Prostate gland (tissue), 2 donors: ENCODE measurements at regions not wholly inside any gene's neighbourhood (a gene's known extent, or its start where the extent isn't known, plus 50 kb on each side); places are given as distances from the start of the nearest gene placed in this dataset.

Experiments
- POLR2A ChIP-seq: fragments of 450-650 bp; IDR thresholded peaks from one replicate; pipeline ENCODE4 v1.6.1; 2016; ENCODE audit warnings: antibody characterized with exemption, mild to moderate bottlenecking
- POLR2AphosphoS5 ChIP-seq: sonication (generic); formaldehyde crosslinking; IDR thresholded peaks from one replicate; pipeline ENCODE4 v1.6.1; 2017; ENCODE audit warnings: antibody characterized with exemption
- TF ChIP-seq, protein P1 (sequence below), 4 experiments: fragments of 200-600 bp in 2 of 4; fragments of 450-650 bp in 2 of 4; sonication (generic) in 2 of 4; IDR thresholded peaks; 1 replicate in 3 of 4; 2 replicates in 1 of 4; pipeline ENCODE4 v1.5.1; 2016 to 2019; ENCODE audit warnings: antibody characterized with exemption in 4 of 4, mild to moderate bottlenecking in 2 of 4, moderate library complexity in 2 of 4

DNA sequence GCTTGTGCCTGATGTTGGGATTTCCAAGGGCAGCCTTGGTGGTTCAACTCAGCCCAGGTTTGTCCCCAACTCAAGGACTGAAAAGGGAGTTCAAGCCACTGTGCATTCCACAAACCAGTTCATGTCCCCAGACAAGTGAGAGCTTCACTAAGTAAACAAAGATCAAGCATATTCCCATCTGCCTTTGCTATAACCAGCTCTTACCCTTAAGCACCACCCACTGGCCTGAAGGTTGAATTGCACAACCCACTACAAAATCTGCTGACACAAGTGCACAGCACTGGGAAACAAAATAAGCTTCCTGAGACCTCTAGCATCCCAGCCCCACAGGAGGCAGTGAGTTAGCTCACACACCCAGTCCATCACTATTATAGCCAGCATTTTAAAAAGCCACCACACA, 516.7 kb downstream of the NR4A2 start:
- TF ChIP-seq, protein P1, sequence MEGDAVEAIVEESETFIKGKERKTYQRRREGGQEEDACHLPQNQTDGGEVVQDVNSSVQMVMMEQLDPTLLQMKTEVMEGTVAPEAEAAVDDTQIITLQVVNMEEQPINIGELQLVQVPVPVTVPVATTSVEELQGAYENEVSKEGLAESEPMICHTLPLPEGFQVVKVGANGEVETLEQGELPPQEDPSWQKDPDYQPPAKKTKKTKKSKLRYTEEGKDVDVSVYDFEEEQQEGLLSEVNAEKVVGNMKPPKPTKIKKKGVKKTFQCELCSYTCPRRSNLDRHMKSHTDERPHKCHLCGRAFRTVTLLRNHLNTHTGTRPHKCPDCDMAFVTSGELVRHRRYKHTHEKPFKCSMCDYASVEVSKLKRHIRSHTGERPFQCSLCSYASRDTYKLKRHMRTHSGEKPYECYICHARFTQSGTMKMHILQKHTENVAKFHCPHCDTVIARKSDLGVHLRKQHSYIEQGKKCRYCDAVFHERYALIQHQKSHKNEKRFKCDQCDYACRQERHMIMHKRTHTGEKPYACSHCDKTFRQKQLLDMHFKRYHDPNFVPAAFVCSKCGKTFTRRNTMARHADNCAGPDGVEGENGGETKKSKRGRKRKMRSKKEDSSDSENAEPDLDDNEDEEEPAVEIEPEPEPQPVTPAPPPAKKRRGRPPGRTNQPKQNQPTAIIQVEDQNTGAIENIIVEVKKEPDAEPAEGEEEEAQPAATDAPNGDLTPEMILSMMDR (IDR thresholded peaks at IDR 0.05) = no peak
- no peak for TF ChIP-seq POLR2AphosphoS5
- no peak for TF ChIP-seq POLR2A
